ENCODE measurements at regions not wholly inside any gene's neighbourhood (a gene's known extent, or its start where the extent isn't known, plus 50 kb on each side); places are given as distances from the start of the nearest gene placed in this dataset.

DNA sequence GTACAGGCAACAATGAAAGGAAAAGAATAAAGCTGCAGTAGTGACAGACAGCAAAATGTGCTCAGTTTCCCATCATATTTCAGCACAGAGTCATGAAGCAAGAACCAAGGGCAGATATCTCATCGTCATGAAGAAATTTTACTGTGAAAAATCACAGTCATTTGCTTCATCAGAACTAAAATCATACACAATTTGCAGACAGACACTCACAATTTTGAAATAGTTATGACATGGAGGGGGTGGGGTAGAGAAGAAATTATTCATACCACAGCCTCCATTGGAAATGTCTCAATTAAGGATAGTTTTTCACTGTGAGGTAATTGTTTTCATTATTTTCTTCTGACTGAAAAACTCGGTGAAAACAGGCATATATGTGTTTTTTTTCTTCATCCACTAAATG lies 78.8 kb upstream of the CNTN3 start:
- DNase-seq (ENCODE audit: low read depth), result no peak

DNA sequence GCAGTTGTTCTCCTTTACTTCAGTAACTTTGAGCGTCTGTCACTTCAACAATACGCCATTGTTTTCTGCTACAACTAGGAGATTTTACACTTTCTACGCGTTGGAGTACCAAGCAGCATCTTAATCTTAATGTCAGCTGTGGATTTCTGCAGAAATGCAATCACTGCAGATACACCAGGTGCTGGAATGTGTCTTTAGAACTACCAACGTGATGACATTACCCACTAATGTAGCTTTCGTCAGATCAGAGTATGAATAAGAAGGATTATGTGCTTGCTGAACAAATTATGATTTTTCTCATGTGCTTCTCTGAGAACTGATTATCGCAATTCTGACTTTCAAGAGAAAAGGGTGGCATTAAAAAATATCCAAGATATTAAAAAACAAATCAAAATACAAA lies 77.5 kb upstream of the CNTN3 start:
- DNase-seq (ENCODE audit: low read depth), result no peak

DNA sequence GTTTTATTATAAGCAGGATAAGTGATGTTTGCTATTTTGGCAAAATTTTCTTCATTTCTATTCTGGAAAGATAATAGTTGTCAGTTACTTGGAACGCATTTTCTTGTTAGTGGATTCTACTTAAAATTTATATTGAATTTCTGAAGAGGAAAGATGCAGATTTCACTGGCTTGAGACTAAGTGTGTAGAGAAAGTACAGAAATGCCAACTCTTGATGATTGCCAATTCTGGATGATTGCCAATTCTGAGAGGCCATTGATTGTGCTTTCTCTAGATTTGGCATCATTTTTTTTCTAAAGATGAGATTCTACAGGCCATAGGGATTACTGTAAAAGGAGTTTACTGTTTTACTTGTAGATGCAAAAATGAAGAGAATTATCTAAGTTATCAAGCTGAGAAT lies 58.9 kb upstream of the CNTN3 start:
- DNase-seq (ENCODE audit: low read depth), result no peak

- no peak for DNase-seq (ENCODE audit: low read depth)
These were observed 50.1 kb upstream of the CNTN3 start for GRCh38 chr3:74664606-74665005.
